Body of pancreas (tissue), 4 donors: ENCODE measurements at regions not wholly inside any gene's neighbourhood (a gene's known extent, or its start where the extent isn't known, plus 50 kb on each side); places are given as distances from the start of the nearest gene placed in this dataset.

Source experiments
- ATAC-seq: fragments of 150-250 bp; one replicate; pipeline ENCODE4 v1.9.1; 2016
- DNase-seq, 4 donors: peaks; one replicate each; pipeline ENCODE4 v3.0.0-alpha.2; 2019
- H3K27ac ChIP-seq, 4 donors: fragments of 200-600 bp; sonication (generic); 1 replicate in 3 of 4; 2 replicates in 1 of 4; pipeline versions ENCODE4 v1.5.1 to v1.6.1; 2016 to 2019; ENCODE audit warnings: mild to moderate bottlenecking in 1 of 4, mixed read lengths in 1 of 4, moderate library complexity in 1 of 4
- H3K27me3 ChIP-seq, 2 donors: fragments of 200-600 bp; sonication (generic); one replicate each; pipeline ENCODE4 v1.6.0; 2016; ENCODE audit warnings: mild to moderate bottlenecking in 1 of 2
- H3K36me3 ChIP-seq, 2 donors: fragments of 200-600 bp; sonication (generic); replicated peaks in 1 of 2; 2 replicates each; pipeline ENCODE4 v1.5.1; 2016; ENCODE audit warnings: low read depth in 2 of 2; ENCODE audit not compliant: insufficient read depth in 1 of 2
- H3K4me1 ChIP-seq: fragments of 200-600 bp; sonication (generic); one replicate; pipeline ENCODE4 v1.6.0; 2016
- H3K4me3 ChIP-seq, 2 donors: fragments of 200-600 bp; sonication (generic); 1 replicate in 1 of 2; 2 replicates in 1 of 2; pipeline ENCODE4 v1.5.1; 2016 to 2019
- H3K9me3 ChIP-seq, 3 donors: fragments of 200-600 bp; sonication (generic); 1 replicate in 2 of 3; 2 replicates in 1 of 3; pipeline ENCODE4 v1.5.1; 2016
- CTCF ChIP-seq, 7 experiments: fragments of 450-650 bp in 4 of 7; fragments of 200-600 bp in 3 of 7; sonication (generic) in 3 of 7; IDR thresholded peaks; one replicate each; pipeline ENCODE4 v1.5.1; 2016 to 2019; ENCODE audit warnings: antibody characterized with exemption in 7 of 7
- POLR2A ChIP-seq, 3 donors: fragments of 450-650 bp; IDR thresholded peaks; one replicate each; pipeline ENCODE4 v1.6.1; 2016; ENCODE audit warnings: antibody characterized with exemption in 3 of 3, mild to moderate bottlenecking in 2 of 3
- WGBS, 2 donors: methylation state at CpG; one replicate each; pipeline ENCODE4 v1.1.5; 2017; 5-methylcytosine and 5-hydroxymethylcytosine counted together
- intact Hi-C: fragments of 100-400 bp; cut with DNase I; formaldehyde crosslinking; loops from one replicate; pipeline ENCODE4 v1.15.1; 2023

GRCh38 chr22:48798281-48799226, 1029.1 kb downstream of the BRD1 start:
- H3K27me3 ChIP-seq = no peaks in the 10 kb centered on the region
- ATAC-seq = no peak
- no peak for DNase-seq
- 64 to 67% methylated on average over 26 to 31 of the region's 31 CpGs for WGBS, 2 donors
- intact Hi-C loops = no loop called here
- H3K4me3 ChIP-seq = no peak overlapping the region
- no peak for TF ChIP-seq POLR2A (IDR thresholded peaks at IDR 0.05)
- TF ChIP-seq CTCF (IDR thresholded peaks at IDR 0.05) = no peak
- no peak overlapping the region for H3K27ac ChIP-seq
- H3K4me1 ChIP-seq = no peaks in the 10 kb centered on the region
- no peaks in the 10 kb centered on the region for H3K9me3 ChIP-seq
- H3K36me3 ChIP-seq = no peaks in the 10 kb centered on the region

GRCh38 chr22:48797731-48798130, 1029.9 kb downstream of the BRD1 start:
- no peak overlapping the region for H3K4me3 ChIP-seq
- WGBS, 2 donors = 81 to 85% methylated on average over 8 of the region's 8 CpGs
- H3K27me3 ChIP-seq = no peaks in the 10 kb centered on the region
- no peaks in the 10 kb centered on the region for H3K4me1 ChIP-seq
- no peak for TF ChIP-seq POLR2A (IDR thresholded peaks at IDR 0.05)
- TF ChIP-seq CTCF (IDR thresholded peaks at IDR 0.05) = no peak
- ATAC-seq (no peak), DNase-seq (no peak)
- intact Hi-C loops = no loop called here
- H3K9me3 ChIP-seq = no peaks in the 10 kb centered on the region
- H3K27ac ChIP-seq = no peak overlapping the region
- no peaks in the 10 kb centered on the region for H3K36me3 ChIP-seq

- Histone ChIP-seq H3K4me1 (no peaks in the 10 kb centered on the region), H3K27me3 (no peaks in the 10 kb centered on the region), H3K4me3 (no peak overlapping the region), H3K27ac (no peak overlapping the region), H3K9me3 (no peaks in the 10 kb centered on the region), H3K36me3 (no peaks in the 10 kb centered on the region)
- intact Hi-C loops = no loop called here
- DNase-seq = no peak
- ATAC-seq = no peak
- no peak for TF ChIP-seq POLR2A (IDR thresholded peaks at IDR 0.05)
- TF ChIP-seq CTCF (IDR thresholded peaks at IDR 0.05) = no peak
- 46 to 64% methylated on average over 9 to 14 of the region's 14 CpGs for WGBS, 2 donors
Observed at GRCh38 chr22:48796310-48797015, 1031.2 kb downstream of the BRD1 start.

GRCh38 chr22:48795664-48796063, 1032.0 kb downstream of the BRD1 start:
- Histone ChIP-seq H3K36me3 (no peaks in the 10 kb centered on the region), H3K27ac (no peak overlapping the region), H3K27me3 (no peaks in the 10 kb centered on the region), H3K4me1 (no peaks in the 10 kb centered on the region), H3K4me3 (no peak overlapping the region), H3K9me3 (no peaks in the 10 kb centered on the region)
- DNase-seq = no peak
- intact Hi-C loops = no loop called here
- TF ChIP-seq CTCF (IDR thresholded peaks at IDR 0.05) (no peak), POLR2A (IDR thresholded peaks at IDR 0.05) (no peak)
- WGBS, 2 donors = 26 to 59% methylated on average over 2 of the region's 2 CpGs
- no peak for ATAC-seq
